Esophagus squamous epithelium (tissue), 5 donors: ENCODE measurements at regions not wholly inside any gene's neighbourhood (a gene's known extent, or its start where the extent isn't known, plus 50 kb on each side); places are given as distances from the start of the nearest gene placed in this dataset.

Source experiments
- DNase-seq: peaks from one replicate; lab custom pipeline; 2025; lab: John Stamatoyannopoulos, UW
- H3K27ac ChIP-seq, 4 donors: fragments of 200-600 bp; sonication (generic); one replicate each; pipeline ENCODE4 v1.5.1; 2016 to 2019; ENCODE audit warnings: mild to moderate bottlenecking in 1 of 4
- H3K27me3 ChIP-seq, 4 donors: fragments of 200-600 bp; sonication (generic); 1 replicate in 3 of 4; 2 replicates in 1 of 4; pipeline versions ENCODE4 v1.5.1 to v1.6.0; 2017 to 2021; ENCODE audit warnings: antibody characterized with exemption in 1 of 4
- H3K36me3 ChIP-seq, 3 donors: fragments of 200-600 bp; sonication (generic); one replicate each; pipeline ENCODE4 v1.5.1; 2016 to 2019
- H3K4me1 ChIP-seq, 3 donors: fragments of 200-600 bp; sonication (generic); one replicate each; pipeline ENCODE4 v1.5.1; 2017 to 2019
- H3K4me3 ChIP-seq, 4 donors: fragments of 200-600 bp; sonication (generic); 1 replicate in 3 of 4; 2 replicates in 1 of 4; pipeline ENCODE4 v1.5.1; 2016 to 2019; ENCODE audit warnings: mild to moderate bottlenecking in 2 of 4, moderate library complexity in 1 of 4
- H3K9me3 ChIP-seq, 3 donors: fragments of 200-600 bp; sonication (generic); one replicate each; pipeline ENCODE4 v1.5.1; 2016 to 2019
- CTCF ChIP-seq, 6 experiments: fragments of 450-650 bp in 4 of 6; fragments of 200-600 bp in 2 of 6; sonication (generic) in 2 of 6; IDR thresholded peaks; one replicate each; pipeline ENCODE4 v1.5.1; 2016 to 2019; ENCODE audit warnings: antibody characterized with exemption in 6 of 6, mild to moderate bottlenecking in 4 of 6, moderate library complexity in 4 of 6
- POLR2A ChIP-seq, 4 donors: fragments of 450-650 bp; IDR thresholded peaks; one replicate each; pipeline ENCODE4 v1.6.1; 2017; ENCODE audit warnings: antibody characterized with exemption in 4 of 4, mild to moderate bottlenecking in 4 of 4, moderate library complexity in 3 of 4
- whole genome bisulfite sequencing, 2 donors: methylation state at CpG; one replicate each; pipeline ENCODE4 v1.1.5; 2018; 5-methylcytosine and 5-hydroxymethylcytosine counted together
- intact Hi-C: fragments of 100-400 bp; cut with DNase I; formaldehyde crosslinking; loops from one replicate; pipeline ENCODE4 v1.15.0; 2022
- donor health status: DM: yes; HTN: yes; CAD: no.

DNA sequence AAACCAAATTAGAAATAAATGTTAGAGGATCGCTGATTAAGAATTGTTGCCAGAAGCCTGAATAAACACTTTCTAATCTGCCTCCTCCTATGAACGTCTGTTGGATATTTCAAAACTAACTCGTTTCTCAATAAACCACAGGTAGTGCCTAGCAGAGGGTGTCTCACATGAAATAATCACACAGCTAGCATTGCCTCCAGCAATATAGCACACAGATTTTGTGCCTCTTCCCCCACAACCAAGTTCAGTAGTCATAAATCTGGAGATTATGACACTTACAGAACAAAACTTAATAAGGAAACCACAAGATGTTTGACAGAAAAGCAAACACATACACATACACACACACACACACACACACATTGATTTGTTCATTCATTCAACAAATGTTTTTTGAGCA lies 173.2 kb upstream of the CDH10 start:
- no peaks in the 10 kb centered on the region for H3K27me3 ChIP-seq
- H3K27ac ChIP-seq, result no peak overlapping the region
- no peaks in the 10 kb centered on the region for H3K4me1 ChIP-seq
- 51 to 57% methylated on average over 3 of the region's 3 CpGs for WGBS, 2 donors
- no peak for TF ChIP-seq CTCF (IDR thresholded peaks at IDR 0.05)
- TF ChIP-seq POLR2A (IDR thresholded peaks at IDR 0.05), result no peak
- no peak overlapping the region for H3K4me3 ChIP-seq
- no peaks in the 10 kb centered on the region for H3K36me3 ChIP-seq
- no peaks in the 10 kb centered on the region for H3K9me3 ChIP-seq
- no peak for DNase-seq
- intact Hi-C loops, result no loop called here

DNA sequence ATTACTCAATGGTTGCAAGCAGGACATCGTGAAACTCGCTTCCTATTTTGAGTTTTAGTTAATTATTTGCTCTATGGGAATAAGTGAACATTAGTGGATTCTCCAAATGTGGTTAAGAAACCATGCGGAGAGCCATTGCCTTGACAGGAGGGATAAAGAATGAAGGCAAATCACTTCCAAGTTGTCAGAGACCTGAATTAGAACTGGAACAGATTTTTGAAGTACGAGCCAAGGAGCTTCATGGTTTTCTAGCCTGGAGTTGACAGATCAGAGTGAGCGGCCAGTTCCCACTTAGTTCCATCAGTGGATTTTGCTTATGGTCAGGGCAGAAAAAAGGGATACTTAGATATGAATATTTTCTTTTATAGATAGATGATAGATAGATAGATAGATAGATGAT lies 171.4 kb upstream of the CDH10 start:
- no peak overlapping the region for H3K27ac ChIP-seq
- H3K4me1 ChIP-seq, result no peaks in the 10 kb centered on the region
- H3K27me3 ChIP-seq, result no peaks in the 10 kb centered on the region
- DNase-seq, result no peak
- TF ChIP-seq CTCF (IDR thresholded peaks at IDR 0.05) (no peak), POLR2A (IDR thresholded peaks at IDR 0.05) (no peak)
- no peaks in the 10 kb centered on the region for H3K36me3 ChIP-seq
- no peak overlapping the region for H3K4me3 ChIP-seq
- intact Hi-C loops, result no loop called here
- 49 to 51% methylated on average over 5 of the region's 5 CpGs for WGBS, 2 donors
- no peaks in the 10 kb centered on the region for H3K9me3 ChIP-seq

GRCh38 chr5:24805230-24805629 lies 160.5 kb upstream of the CDH10 start:
- H3K4me3 ChIP-seq, result no peak overlapping the region

DNA sequence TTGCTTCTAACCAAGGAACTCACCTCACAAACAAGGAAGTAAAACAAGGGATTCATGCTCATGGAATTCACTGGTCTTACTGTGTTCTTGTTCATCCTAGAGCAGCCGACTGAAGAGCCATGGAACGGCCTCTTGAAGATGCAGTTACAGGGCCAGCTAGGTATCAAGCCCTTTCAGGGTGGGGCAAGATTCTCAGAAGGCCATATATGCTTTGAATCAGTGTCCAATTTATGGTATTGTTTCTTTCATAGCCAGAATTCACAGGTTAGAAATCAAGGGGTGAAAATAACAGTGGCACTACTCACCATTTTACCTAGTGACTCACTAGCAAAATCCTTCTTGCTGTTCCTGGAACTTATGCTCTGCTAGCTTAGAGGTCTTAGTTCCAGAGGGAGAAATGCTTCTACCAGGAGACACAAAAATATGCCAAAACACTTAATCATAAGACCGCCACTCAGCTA lies 159.5 kb upstream of the CDH10 start:
- DNase-seq, result no peak
- Histone ChIP-seq H3K27me3 (no peaks in the 10 kb centered on the region), H3K36me3 (no peaks in the 10 kb centered on the region), H3K27ac (no peak overlapping the region), H3K4me3 (no peak overlapping the region), H3K9me3 (no peaks in the 10 kb centered on the region), H3K4me1 (no peaks in the 10 kb centered on the region)
- WGBS, 2 donors, result 74 to 84% methylated on average over 2 of the region's 3 CpGs
- intact Hi-C loops, result no loop called here
- no peak for TF ChIP-seq CTCF (IDR thresholded peaks at IDR 0.05)

More at GRCh38 chr5:24805230-24805629, 160.5 kb upstream of the CDH10 start:
- Histone ChIP-seq H3K27me3 (no peaks in the 10 kb centered on the region), H3K36me3 (no peaks in the 10 kb centered on the region), H3K4me1 (no peaks in the 10 kb centered on the region), H3K27ac (no peak overlapping the region), H3K9me3 (no peaks in the 10 kb centered on the region)
- DNase-seq, result no peak
- intact Hi-C loops, result no loop called here
- no peak for TF ChIP-seq CTCF (IDR thresholded peaks at IDR 0.05)
- no peak for TF ChIP-seq POLR2A (IDR thresholded peaks at IDR 0.05)

DNA sequence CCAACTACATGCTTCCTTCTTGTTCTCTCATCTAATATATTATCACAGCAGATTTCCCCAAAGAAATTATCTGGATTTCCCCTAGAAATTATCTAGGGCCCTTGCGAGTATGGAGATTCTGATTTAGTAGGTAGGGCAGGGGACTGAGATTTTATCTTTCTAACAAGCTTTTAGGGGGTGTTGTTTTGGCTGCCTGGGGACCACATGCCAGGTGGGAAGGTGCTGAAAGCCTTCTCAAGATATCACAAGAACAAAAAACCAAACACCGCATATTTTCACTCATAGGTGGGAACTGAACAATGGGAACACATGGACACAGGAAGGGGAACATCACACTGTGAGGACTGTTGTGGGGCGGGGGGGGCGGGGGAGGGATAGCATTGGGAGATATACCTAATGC lies 146.5 kb upstream of the CDH10 start:
- H3K9me3 ChIP-seq, result no peaks in the 10 kb centered on the region
- no peaks in the 10 kb centered on the region for H3K36me3 ChIP-seq
- H3K4me1 ChIP-seq, result no peaks in the 10 kb centered on the region
- H3K4me3 ChIP-seq, result no peak overlapping the region
- 62 to 67% methylated on average over 2 to 4 of the region's 4 CpGs for WGBS, 2 donors
- no peaks in the 10 kb centered on the region for H3K27me3 ChIP-seq
- TF ChIP-seq POLR2A (IDR thresholded peaks at IDR 0.05) (no peak), CTCF (IDR thresholded peaks at IDR 0.05) (no peak)
- no peak for DNase-seq
- intact Hi-C loops, result no loop called here
- no peak overlapping the region for H3K27ac ChIP-seq
